GM23338 (cell line): ENCODE measurements at regions not wholly inside any gene's neighbourhood (a gene's known extent, or its start where the extent isn't known, plus 50 kb on each side); places are given as distances from the start of the nearest gene placed in this dataset.

ENCODE experiments used
- ATAC-seq: fragments of 200-7000 bp; cut with Tn5 transposase; 3 replicates; pipeline ENCODE4 v1.9.1; 2020
- DNase-seq: peaks from one replicate; pipeline ENCODE4 v3.0.0-alpha.2; 2015; ENCODE audit warnings: low spot score
- H2AFZ ChIP-seq: fragments of 200-600 bp; sonication (generic); 2 replicates; pipeline ENCODE4 v1.8.0; 2016; ENCODE audit warnings: antibody characterized with exemption, mild to moderate bottlenecking, moderate library complexity
- H3F3A ChIP-seq: fragments of 200-600 bp; sonication (generic); replicated peaks from 2 replicates; pipeline ENCODE4 v1.8.0; 2017; ENCODE audit warnings: antibody characterized with exemption, mixed run types, low read depth
- H3K27ac ChIP-seq: fragments of 200-600 bp; sonication (generic); 2 replicates; pipeline ENCODE4 v1.6.1; 2016; ENCODE audit warnings: low read depth
- H3K27me3 ChIP-seq: fragments of 200-600 bp; sonication (generic); 2 replicates; pipeline ENCODE4 v1.8.0; 2016; ENCODE audit warnings: mild to moderate bottlenecking, mixed run types, moderate library complexity; ENCODE audit not compliant: insufficient read depth
- H3K36me3 ChIP-seq: fragments of 200-600 bp; sonication (generic); 2 replicates; pipeline ENCODE4 v1.8.0; 2016; ENCODE audit warnings: mild to moderate bottlenecking; ENCODE audit not compliant: insufficient read depth
- H3K4me1 ChIP-seq: fragments of 200-600 bp; sonication (generic); 2 replicates; pipeline ENCODE4 v1.8.0; 2016; ENCODE audit warnings: mild to moderate bottlenecking, moderate library complexity; ENCODE audit not compliant: insufficient read depth
- H3K4me2 ChIP-seq: fragments of 200-600 bp; sonication (generic); 2 replicates; pipeline ENCODE4 v1.7.1; 2017; ENCODE audit warnings: mixed run types
- H3K4me3 ChIP-seq: fragments of 200-600 bp; sonication (generic); 2 replicates; pipeline ENCODE4 v1.6.1; 2016; ENCODE audit warnings: mixed run types
- H3K79me2 ChIP-seq: fragments of 200-600 bp; sonication (generic); replicated peaks from 2 replicates; pipeline ENCODE4 v1.8.0; 2017; ENCODE audit warnings: mild to moderate bottlenecking; ENCODE audit not compliant: insufficient read depth
- H3K9me2 ChIP-seq: fragments of 200-600 bp; sonication (generic); 2 replicates; pipeline ENCODE4 v1.8.0; 2017; ENCODE audit not compliant: insufficient read depth
- H4K20me1 ChIP-seq: fragments of 200-600 bp; sonication (generic); replicated peaks from 2 replicates; pipeline ENCODE4 v1.8.0; 2017; ENCODE audit warnings: mild to moderate bottlenecking; ENCODE audit not compliant: insufficient read depth
- H3K27ac Mint-ChIP-seq: 2 replicates; pipeline ENCODE4 v1.8.0; 2020; ENCODE audit warnings: inconsistent platforms, mild to moderate bottlenecking, moderate library complexity, mixed read lengths
- H3K27me3 Mint-ChIP-seq: 3 replicates; pipeline ENCODE4 v1.8.0; 2022; ENCODE audit warnings: low read depth, mild to moderate bottlenecking, moderate library complexity, mixed read lengths, inconsistent platforms; ENCODE audit not compliant: insufficient read depth, poor library complexity
- H3K36me3 Mint-ChIP-seq: 3 replicates; pipeline ENCODE4 v1.8.0; 2021; ENCODE audit warnings: low read depth, mild to moderate bottlenecking, inconsistent platforms, moderate library complexity, mixed read lengths
- H3K4me1 Mint-ChIP-seq: 3 replicates; pipeline ENCODE4 v1.8.0; 2020; ENCODE audit warnings: mild to moderate bottlenecking, inconsistent platforms, mixed read lengths
- H3K4me3 Mint-ChIP-seq: 3 replicates; pipeline ENCODE4 v1.8.0; 2021; ENCODE audit warnings: moderate library complexity, mild to moderate bottlenecking, inconsistent platforms, mixed read lengths
- H3K9me3 Mint-ChIP-seq: 3 replicates; pipeline ENCODE4 v1.8.0; 2020; ENCODE audit warnings: moderate library complexity, mild to moderate bottlenecking, inconsistent platforms, mixed read lengths
- CREB1 ChIP-seq: fragments of 250-450 bp; sonication (Bioruptor Pico); IDR thresholded peaks from 2 replicates; pipeline ENCODE4 v1.5.0; 2020; ENCODE audit warnings: low read depth, mild to moderate bottlenecking, moderate library complexity
- CTCF ChIP-seq, 2 experiments: fragments of 200-600 bp in 1 of 2; sonication (generic) in 1 of 2; conservative IDR thresholded peaks; 2 replicates each; pipeline versions ENCODE4 v1.5.1 to v1.6.1; 2016 to 2017; ENCODE audit warnings: antibody characterized with exemption in 2 of 2, low read depth in 2 of 2, mild to moderate bottlenecking in 2 of 2, moderate library complexity in 1 of 2
- ETS1 ChIP-seq: IDR thresholded peaks from 2 replicates; pipeline ENCODE4 v1.6.1; 2016; ENCODE audit warnings: antibody characterized with exemption
- JUNB ChIP-seq: IDR thresholded peaks from one replicate; pipeline ENCODE4 v1.6.1; 2016; ENCODE audit warnings: antibody characterized with exemption; ENCODE audit not compliant: unreplicated experiment
- NANOG ChIP-seq: IDR thresholded peaks from 2 replicates; pipeline ENCODE4 v1.6.1; 2016; ENCODE audit warnings: antibody characterized with exemption, borderline replicate concordance
- REST ChIP-seq: IDR thresholded peaks from one replicate; pipeline ENCODE4 v1.6.1; 2018; ENCODE audit warnings: antibody characterized with exemption; ENCODE audit not compliant: unreplicated experiment
- STAT1 ChIP-seq: IDR thresholded peaks from one replicate; pipeline ENCODE4 v1.6.1; 2016; ENCODE audit warnings: antibody characterized with exemption; ENCODE audit not compliant: unreplicated experiment
- ZNF331 ChIP-seq: fragments of 250-450 bp; sonication (Bioruptor Pico); IDR thresholded peaks from 2 replicates; pipeline ENCODE4 v1.5.0; 2020; ENCODE audit warnings: low read depth, mild to moderate bottlenecking, moderate library complexity
- ZNF462 ChIP-seq: fragments of 250-450 bp; sonication (Bioruptor Pico); IDR thresholded peaks from 2 replicates; pipeline ENCODE4 v1.5.0; 2020; ENCODE audit warnings: mild to moderate bottlenecking, moderate library complexity

- DNase-seq (no peak), ATAC-seq (no peak)
- Histone ChIP-seq H2AFZ (no peak overlapping the region), H3K27ac (no peak overlapping the region), H3K4me2 (no peak overlapping the region), H3K27me3 (no peaks in the 10 kb centered on the region), H3K79me2 (no peaks in the 10 kb centered on the region), H3K4me1 (peaks cover 3% of the 10 kb centered on the region; the same call in 1 of the 2 replicates), H3K36me3 (no peaks in the 10 kb centered on the region), H3F3A (no peaks in the 10 kb centered on the region), H3K4me3 (no peak overlapping the region), H4K20me1 (no peaks in the 10 kb centered on the region), H3K9me2 (peaks cover 37% of the 10 kb centered on the region)
- Mint-ChIP-seq H3K4me3 (no peak overlapping the region), H3K4me1 (peaks cover 16% of the 10 kb centered on the region), H3K27ac (no peak overlapping the region), H3K27me3 (no peaks in the 10 kb centered on the region), H3K36me3 (peaks cover 5% of the 10 kb centered on the region; the same call in 2 of the 3 replicates), H3K9me3 (peaks cover 12% of the 10 kb centered on the region)
- no peak for TF ChIP-seq NANOG
- no peak for TF ChIP-seq CREB1 (CRISPR knock-in tag)
- TF ChIP-seq STAT1 = no peak
- TF ChIP-seq ETS1 = no peak
- TF ChIP-seq CTCF (conservative IDR thresholded peaks at IDR 0.05; ENCODE audit: low read depth in 2 of 2) = no peak
- TF ChIP-seq JUNB = no peak
- TF ChIP-seq ZNF462 (CRISPR knock-in tag) = no peak
- no peak for TF ChIP-seq ZNF331 (CRISPR knock-in tag)
- TF ChIP-seq REST = no peak
These were observed 82.6 kb upstream of the CCL2 start for GRCh38 chr17:34172390-34172918.
